ENCODE measurements at regions not wholly inside any gene's neighbourhood (a gene's known extent, or its start where the extent isn't known, plus 50 kb on each side); places are given as distances from the start of the nearest gene placed in this dataset.

DNA sequence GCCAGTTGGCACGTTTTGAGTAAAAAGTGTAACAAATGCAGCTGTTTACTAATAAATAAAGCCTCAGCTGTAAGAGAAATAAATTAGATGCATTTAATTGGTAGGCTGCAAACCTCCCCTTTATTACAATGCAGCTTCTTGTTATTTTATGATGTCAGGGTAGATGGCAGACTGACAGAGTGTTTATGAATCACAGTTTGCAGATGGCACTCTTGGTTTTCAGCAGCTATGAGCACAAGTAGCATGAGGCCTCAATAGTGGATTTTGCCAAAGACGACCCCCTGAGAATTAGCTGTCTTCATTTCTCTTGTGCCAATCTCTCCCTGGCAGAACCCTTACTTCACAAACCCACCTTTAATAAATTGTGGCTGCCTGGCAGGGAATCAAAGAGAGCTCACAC lies 161.2 kb upstream of the C1orf87 start:
- DNase-seq, result no peak

GRCh38 chr1:60229821-60230220 lies 156.3 kb upstream of the C1orf87 start:
- DNase-seq, result no peak

- DNase-seq, result no peak
Observed at GRCh38 chr1:60228041-60228491, 154.5 kb upstream of the C1orf87 start.

DNA sequence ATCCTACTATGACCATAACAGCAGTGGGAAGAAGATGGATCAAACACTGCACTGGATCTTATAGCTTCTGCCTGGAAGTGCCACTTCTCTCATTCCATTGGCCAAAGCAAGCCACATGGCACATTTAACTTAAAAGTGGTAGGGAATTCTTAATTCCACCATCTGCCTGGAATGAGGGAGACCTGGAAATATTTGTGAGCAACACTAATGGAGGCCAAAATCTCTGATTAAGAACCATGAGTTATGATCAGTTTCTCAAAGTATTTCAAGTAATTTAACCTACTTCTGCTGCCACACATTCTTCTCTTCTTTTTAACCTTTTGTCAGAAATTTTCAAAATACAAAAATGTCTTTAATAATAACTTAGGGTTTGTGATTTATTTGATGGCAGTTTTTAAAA lies 154.0 kb upstream of the C1orf87 start:
- no peak for DNase-seq

GRCh38 chr1:60225486-60225885 lies 151.9 kb upstream of the C1orf87 start:
- DNase-seq, result no peak

DNA sequence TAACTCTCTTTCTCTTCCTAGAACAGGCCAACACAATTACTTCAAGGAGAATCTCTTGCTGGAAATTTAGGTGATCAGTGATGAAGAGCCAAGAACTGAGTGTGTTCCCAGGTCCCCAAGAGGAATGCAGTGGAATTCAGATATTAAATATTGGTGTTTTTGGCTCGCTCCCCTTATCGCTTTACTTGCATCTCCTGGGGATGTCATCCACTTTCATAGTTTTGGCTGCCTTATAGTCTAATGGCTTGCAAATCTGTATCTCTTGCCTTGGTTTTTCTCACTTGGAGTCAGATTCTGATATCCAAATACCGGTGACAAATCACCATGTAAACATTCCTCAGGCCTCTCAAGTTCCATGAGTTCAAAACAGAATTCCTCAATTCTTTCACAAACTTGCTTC lies 151.0 kb upstream of the C1orf87 start:
- no peak for DNase-seq

GRCh38 chr1:60223158-60223557 lies 149.6 kb upstream of the C1orf87 start:
- DNase-seq, result no peak

DNA sequence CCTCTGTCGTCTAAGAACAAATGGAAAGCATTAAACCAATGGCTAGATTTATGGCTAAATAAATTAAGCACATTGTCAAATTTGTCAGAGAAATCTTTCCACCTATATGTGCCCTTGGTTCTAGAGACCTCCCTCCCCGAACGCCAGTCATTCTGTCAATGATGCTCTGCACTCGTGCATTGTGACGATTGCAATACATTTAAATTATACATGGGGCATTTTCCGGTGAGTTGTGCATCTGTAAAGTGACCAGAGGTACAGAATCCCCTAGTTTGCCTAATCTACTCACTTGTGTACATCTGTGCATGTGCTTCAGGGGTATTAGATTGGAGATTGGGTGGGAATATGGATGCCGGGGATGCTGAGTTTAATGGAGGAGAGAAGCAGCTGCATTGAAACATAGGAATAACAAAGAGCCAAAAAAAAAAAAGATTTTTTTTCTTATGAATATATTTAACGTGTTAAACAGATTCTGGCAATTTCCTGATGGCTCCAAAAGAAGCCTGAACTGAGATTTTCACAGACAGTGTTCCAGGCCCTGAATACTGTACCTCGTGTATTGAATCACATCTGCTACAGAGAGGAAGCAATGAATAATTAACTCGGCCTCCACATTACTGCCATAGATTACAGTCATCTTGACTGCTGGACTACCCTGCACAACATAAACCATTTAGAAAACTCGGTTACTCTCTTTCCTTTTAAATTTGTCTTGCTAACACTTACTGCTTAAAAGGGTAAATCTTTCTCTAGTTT lies 149.0 kb upstream of the C1orf87 start:
- no peak for DNase-seq

- DNase-seq, result no peak
Observed at GRCh38 chr1:60213253-60213652, 139.7 kb upstream of the C1orf87 start.

GRCh38 chr1:60196026-60196425 lies 122.5 kb upstream of the C1orf87 start:
- DNase-seq, result no peak

GRCh38 chr1:60185684-60186083 lies 112.1 kb upstream of the C1orf87 start:
- no peak for DNase-seq

DNA sequence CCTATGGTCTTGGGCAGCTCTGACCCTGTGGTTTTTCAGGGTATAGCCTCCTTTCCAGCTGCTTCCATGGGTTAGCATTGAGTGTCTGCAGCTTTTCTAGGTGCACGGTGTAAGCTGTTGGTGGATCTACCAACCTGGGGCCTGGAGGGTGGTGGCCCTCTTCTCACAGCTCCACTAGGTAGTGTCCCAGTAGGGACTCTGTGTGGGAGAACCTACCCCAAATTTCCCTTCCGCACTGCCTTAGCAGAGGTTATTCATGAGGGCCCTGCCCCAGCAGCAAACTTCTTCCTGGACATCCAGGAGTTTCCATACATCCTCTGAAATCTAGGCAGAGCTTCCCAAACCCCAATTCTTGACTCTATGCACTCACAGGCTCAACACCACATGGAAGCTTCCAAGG lies 111.0 kb upstream of the C1orf87 start:
- DNase-seq, result no peak

DNA sequence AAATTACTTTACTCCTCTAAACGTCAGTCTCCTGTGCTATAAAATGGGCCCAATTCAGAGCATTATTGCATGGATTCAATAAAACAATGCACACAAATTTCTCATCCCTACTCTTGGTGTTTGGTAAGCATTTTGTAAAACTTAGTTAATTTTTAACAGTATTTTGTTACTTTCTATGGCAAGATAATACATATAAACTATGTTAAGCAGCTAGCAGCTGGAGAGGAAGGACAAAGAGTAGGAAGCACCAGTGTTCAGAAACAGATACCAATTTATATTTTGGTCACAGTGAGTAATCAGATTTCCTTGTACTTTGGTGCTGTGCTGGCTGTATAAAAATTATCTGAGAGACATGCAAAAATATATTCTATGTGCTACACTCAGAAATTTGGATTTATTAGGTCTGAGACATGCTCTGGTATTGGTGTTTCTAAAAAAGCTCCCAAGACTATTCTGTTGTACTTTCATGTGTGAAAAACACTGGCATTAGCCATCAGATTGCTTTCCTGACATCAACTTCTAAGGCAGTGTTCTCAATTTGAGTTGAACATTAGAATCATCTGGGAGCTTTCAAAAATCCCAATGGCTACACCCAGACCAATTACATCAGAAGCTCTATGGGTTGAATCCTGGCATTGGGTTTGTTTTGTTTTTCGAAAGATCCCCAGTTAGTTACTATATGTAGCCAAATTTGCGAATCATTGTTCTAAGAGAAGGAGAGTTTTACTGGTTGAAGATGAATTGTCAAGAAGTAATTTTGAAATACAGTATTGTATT lies 100.3 kb upstream of the C1orf87 start:
- DNase-seq, result no peak

GRCh38 chr1:60173006-60173405 lies 99.4 kb upstream of the C1orf87 start:
- no peak for DNase-seq

DNA sequence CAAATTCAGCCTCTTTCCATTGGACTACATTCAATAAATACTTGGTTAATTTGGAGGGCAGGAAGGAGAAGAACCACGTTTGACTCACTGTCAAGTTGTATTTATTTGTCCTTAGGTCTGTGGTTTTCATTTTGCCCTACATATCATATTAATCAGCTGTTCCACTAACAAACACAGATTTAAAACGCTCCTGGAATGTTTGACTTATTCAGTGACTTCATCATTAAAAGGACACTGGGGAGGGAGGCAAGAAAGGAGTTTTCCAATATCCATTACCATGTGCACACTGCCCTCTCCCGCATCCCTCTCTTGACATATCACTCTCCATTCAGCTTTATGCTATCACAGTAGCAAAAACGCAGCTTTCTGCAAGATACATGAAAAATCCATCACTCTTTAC lies 98.2 kb upstream of the C1orf87 start:
- DNase-seq, result no peak

DNA sequence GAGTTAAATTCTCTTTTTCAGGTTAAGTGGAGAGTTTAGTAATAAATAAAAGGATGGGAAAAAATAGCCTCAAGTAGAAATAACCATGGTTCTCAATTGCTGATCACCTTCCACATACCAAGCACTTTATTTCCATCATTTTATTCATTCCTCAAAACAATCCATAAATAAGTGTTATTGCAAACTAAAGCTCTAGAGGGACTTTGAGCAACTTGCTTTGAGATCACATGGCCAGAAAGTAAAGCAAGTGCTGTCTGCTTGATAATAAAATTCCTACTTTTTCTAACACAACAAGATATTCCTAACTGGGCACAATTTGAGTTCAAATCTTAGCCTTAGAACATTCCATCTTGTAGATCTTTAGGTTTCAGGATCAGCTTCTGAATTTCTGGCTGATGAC lies 97.1 kb upstream of the C1orf87 start:
- no peak for DNase-seq

- DNase-seq, result no peak
Observed at GRCh38 chr1:60169206-60169605, 95.6 kb upstream of the C1orf87 start.

DNA sequence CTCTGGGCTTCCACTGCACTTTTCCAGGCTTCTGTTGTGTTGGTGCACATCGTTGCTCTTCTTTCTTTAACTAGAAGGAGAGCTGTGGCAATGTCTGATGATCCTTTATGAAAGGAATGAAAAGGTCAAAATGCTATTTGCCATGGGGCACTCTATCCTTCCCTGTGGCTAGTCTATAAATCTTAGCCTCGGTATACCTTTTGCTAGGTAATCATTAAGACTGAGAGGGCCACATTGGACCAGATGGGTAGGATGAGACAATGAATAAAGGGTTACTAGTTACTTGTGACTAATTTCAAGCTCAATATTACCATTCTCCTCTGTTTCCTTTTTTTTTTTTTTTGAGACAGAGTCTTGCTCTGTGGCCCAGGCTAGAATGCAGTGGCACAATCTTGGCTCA lies 89.4 kb upstream of the C1orf87 start:
- no peak for DNase-seq

DNA sequence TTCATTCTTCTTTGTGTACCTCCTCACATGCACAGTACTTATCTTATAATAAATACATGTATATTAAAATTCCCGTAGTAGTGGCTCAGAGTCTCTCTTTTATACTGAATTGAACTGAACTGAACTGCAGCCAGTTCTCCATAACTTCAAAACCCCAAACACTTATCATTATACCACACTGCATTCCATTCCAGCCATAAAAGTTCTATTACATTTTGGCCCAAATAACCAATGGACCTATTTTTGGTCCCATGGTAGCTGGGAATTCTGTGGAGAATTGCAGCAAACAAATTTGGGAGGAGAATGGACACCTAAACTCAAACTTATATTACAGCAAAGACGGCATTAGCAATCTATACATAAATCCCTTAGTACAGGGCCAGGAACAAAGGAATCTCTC lies 86.6 kb upstream of the C1orf87 start:
- DNase-seq, result no peak

- DNase-seq, result no peak
Observed at GRCh38 chr1:60156371-60156770, 82.8 kb upstream of the C1orf87 start.

- DNase-seq, result no peak
Observed at GRCh38 chr1:60153961-60154360, 80.4 kb upstream of the C1orf87 start.

DNA sequence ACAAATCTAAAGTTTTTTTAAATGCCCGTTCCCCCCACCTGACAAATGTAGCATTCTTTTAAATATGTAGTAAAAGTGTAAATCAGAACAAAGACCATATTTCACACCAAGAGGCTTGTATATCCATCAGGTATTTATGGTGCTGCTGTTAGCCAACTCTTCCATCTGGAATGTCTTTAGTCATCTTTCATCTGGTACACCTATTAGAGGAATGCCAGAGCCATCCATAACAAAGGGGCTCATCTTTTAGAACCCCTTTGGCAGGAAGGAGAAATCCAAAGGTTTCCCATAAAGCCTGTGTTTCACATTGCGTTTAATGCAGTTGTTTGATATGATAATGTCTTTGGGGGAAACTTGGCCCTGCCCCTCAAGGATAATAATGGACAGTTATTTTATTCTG lies 79.3 kb upstream of the C1orf87 start:
- DNase-seq, result no peak

DNA sequence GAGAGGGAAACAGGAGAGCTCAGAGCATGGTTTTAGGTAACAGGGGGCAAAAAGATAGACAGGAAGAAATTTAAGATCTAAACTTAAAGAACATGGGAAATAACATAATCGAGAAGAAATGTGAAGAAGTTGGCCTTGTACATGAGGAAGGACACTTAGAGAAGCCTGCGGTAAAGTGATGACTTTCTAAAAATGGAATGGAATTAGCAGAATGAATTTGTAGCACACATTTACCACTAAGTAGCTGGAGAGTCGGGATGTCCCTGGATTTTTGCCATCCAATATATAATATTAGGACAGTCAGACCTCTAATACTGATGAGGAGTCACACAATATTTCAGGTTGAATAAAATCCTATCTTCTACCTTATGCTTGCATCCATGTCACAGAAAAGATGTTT lies 77.7 kb upstream of the C1orf87 start:
- DNase-seq, result no peak

- DNase-seq, result no peak
Observed at GRCh38 chr1:60149251-60149650, 75.7 kb upstream of the C1orf87 start.

DNA sequence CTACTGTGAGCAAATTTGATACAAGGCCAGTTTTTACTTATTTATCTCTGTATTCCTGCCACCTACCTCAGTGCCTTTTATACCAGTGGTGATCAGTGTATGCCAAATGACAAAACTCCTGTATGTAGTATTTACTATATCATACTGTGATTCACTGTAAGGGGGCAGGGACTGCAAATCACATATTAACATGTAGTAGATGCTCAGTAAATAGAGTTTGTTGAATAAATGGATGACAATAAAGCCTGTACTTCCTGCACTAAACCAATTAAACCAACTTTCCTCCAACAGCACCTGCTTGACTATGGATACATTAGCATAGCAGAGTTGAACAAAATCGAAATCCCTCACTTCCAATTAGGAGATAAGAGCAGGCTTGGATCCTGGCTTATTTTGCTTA lies 73.3 kb upstream of the C1orf87 start:
- no peak for DNase-seq

All from CD4-positive, alpha-beta T cell treated with Interleukin-1 beta for 1 hour (primary cell).